ENCODE measurements at regions not wholly inside any gene's neighbourhood (a gene's known extent, or its start where the extent isn't known, plus 50 kb on each side); places are given as distances from the start of the nearest gene placed in this dataset.
"Not testable (repeated sequence)": the region's sequence is repeated elsewhere in the genome, so short reads cannot be mapped to it uniquely, and the experiment has no call there.

GRCh38 chr4:83917572-83917971 lies 381.7 kb downstream of the GPAT3 start:
- DNase-seq, result no peak

DNA sequence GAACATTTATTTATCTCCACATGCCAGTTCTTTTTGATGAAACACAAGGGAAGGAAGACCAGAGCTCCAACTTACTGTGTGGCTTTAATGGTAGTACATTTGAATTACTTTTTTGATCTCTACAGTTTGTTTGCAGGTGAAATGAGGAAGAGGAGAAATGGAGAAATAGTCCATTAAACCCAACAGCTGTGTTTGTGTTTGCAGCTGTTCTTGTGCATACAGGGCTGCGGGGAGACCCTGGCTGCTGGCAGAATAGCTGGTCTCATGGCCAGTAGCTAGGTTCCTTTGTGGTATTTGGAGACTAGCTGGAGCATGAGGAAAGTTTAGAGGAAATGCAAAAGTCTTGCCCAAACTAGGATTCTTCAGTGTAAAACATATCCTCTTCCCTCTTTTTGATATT lies 374.8 kb downstream of the GPAT3 start:
- no peak for DNase-seq

DNA sequence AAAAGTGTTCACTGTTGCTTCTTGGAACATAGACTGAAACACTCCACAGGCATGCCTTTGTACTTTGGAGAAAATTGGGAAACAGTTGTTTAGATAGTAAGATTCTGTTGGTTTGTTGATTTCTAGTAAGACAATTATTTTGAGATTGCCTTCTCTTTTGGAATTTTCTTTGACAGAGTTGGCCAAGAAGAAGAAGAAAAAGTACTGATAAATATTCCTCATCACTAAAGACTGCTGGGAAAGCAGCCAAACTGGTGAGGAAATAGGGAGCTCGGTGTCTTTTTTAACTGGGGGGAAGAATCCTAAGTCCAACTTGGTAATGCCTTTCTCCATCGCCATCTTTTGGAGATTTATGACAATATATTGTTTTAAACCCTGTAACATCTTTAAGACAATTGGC lies 370.7 kb downstream of the GPAT3 start:
- no peak for DNase-seq

DNA sequence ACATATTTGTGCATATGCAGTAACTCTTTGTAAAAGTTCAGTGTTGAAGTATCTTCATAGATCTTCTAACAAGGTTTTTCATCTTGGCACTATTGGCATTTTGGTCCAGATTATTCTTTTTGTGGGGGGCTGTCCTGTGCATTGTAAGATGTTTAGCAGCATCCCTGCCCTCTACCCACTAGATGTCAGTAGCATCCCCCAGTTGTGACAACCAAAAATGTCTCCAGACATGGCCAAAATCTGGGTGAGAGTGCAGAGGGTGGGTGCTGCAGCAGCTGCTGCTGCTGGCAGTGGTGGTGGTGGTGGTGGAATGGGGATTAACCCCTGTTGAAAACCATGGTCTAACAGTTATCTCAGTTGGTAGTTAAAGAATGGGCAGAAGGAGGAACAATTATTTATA lies 370.0 kb downstream of the GPAT3 start:
- DNase-seq, result no peak

GRCh38 chr4:83903740-83904139 lies 367.8 kb downstream of the GPAT3 start:
- DNase-seq, result not testable (repeated sequence)

GRCh38 chr4:83894831-83895230 lies 358.9 kb downstream of the GPAT3 start:
- no peak for DNase-seq

DNA sequence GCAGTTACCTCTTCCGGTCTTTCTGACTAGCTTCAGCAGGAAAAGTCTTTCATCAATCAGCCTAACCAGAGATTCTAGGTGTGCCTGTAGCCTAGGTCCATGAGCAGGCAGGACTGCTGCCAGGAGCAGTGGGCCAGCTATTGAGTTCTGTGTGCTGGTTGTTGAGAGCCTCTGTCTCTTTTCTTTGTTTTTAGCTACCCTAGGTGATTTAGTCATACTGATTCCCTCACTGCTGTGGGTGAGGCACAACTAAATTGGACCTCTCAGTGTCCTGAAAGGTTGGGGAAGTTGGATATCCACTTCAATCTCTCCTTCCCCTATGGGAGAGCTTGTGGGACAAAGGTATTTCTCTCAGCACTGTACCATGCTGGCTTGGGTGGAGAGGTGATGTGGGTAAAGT lies 354.9 kb downstream of the GPAT3 start:
- no peak for DNase-seq

- DNase-seq, result no peak
Measured at GRCh38 chr4:83890231-83890630, 354.3 kb downstream of the GPAT3 start.

GRCh38 chr4:83889802-83890201 lies 353.9 kb downstream of the GPAT3 start:
- DNase-seq, result no peak

DNA sequence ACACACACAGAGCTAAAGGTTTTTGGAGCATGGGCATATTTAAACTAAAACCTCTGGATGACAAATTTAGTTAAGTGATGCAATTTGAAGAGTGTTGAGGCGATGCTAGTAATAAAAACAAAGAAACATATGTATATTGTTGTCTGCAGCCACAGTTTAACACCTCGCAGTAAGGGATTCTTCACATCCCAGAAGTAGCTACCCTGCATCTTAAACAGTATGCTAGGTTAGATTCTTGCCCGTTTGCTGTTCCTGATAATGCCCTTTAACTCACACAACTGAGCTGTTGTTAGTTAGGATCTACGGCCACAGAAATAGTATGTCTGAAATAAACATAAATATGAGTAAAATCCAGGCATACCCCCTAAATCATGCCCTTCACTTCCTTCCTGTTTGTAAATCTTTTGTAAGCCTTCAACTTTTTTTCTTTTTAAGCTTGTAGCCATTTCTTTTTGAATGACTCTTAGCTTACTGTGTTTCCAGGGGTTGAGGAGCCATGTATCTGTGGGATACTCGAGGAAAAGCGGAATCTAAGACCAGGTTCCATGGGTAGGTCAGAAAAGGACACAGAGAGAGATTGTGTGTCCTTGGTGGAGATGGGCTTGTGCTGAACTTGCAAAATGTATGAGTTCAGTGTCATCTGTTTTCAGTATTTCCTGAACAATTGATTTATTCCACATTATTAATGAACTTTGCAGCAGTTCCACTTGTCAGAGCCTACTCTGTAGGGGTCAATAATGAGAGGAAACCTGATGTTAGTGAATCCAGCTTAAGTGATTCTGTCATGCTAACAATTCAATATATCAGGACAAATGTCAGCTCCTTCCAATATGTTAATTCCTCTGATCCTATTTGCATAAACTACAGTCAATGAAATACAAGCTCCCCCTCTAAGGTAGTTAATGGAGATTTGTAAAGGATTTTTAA lies 349.6 kb downstream of the GPAT3 start:
- no peak for DNase-seq

DNA sequence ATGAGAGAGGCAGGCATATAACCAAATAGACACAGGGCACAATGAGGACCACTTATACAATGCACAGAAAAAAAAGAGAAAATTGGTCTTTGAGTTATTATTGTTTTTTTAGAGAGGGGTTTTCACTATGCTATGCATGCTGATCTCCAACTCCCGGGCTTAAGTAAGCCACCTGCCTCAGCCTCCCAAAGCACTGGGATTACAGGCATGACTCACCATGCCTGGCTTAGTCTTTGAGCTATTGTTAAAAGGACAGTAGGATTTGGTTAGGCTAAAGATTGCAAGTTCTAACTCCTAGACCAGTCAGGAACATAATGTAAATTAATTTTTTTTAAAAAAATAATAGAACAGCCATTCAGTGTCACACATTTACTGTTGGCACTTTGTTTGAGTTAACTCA lies 340.1 kb downstream of the GPAT3 start:
- no peak for DNase-seq

GRCh38 chr4:83875437-83875836 lies 339.5 kb downstream of the GPAT3 start:
- DNase-seq, result no peak

DNA sequence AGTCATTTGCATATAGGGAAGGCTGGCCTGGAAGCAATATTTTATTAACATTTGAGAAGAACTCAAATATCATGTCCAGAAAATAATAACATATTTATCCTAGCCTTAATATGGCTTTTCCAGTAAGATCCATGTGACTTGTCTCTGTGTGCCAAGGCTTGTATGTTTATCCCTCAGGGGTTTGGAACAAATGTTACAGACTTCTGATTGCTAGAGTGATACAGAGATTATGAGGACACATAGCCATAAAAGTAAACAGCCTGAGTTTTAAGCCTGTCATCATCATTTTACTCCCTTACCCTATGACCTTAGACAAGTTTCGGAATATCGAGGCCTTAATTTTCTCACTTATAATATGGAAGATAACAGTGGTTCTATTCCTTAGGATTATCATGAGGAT lies 338.1 kb downstream of the GPAT3 start:
- no peak for DNase-seq

- DNase-seq, result no peak
Measured at GRCh38 chr4:83870328-83870950, 334.5 kb downstream of the GPAT3 start.

GRCh38 chr4:83866834-83867621 lies 331.1 kb downstream of the GPAT3 start:
- no peak for DNase-seq

DNA sequence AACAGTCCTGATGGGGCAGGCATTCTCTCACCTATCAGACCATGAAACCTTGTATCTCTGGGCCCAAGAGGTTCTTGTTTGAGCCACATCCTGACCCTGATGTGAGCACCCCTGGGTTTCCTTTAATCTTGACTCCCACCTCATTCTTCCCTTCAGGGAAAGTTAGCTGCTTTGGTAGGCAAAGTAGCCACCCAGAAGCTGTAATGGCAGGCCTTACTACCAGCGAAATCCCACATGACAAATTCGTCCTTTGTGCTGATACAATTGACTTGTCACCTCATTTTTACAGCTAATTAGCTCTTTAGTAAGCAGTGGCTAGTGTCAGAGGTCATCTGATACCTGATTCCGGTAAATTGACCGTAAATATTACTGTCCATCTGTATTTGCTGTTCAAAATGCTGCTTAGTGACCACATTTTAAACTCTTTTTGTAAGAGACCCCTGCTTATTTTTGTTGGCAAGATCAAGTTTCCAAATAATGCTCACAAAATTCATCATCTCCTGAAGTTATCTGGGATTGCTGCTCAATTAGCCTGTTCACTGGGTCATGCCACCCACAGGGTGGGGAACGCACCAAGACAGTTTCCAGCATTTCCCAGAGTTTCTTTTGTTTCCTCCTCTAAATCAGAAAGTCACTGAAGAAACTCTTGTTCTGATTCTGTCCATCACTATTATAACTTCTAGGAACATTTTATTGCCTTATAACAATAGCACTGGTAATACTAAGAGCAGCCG lies 329.7 kb downstream of the GPAT3 start:
- no peak for DNase-seq

DNA sequence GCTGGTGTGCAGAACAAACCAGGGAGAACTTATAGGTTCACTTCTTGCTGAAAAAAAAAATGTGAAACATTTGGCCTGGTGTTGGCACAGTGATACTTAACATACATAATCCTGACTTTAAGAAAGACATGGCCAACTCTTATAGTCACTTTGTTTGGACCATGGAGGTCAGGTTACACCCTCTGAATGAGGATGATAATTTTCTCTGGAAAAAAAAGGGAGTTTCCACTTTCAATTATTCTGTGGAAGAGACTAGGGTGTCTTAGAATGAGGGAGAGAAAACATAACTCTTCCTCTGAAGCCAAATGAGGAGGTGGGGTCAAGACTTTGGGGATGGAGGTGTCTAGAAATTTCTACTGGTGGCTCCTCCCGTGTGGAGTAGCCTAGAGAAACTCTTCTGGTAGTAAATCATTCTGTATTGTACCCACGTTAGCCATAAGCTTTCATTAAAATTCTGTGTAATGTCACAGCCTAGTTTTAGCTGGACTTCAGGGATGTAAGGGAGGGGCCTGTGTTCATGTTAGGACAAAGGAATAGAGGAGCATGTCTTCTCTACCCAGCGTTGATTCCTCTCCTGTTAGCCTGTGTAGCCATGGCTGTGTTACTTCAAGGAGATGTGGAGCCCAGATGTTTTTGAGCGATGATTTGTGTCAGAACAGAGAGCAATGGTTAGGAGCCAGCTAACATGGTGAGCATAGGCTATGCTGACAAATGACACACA lies 328.3 kb downstream of the GPAT3 start:
- no peak for DNase-seq

DNA sequence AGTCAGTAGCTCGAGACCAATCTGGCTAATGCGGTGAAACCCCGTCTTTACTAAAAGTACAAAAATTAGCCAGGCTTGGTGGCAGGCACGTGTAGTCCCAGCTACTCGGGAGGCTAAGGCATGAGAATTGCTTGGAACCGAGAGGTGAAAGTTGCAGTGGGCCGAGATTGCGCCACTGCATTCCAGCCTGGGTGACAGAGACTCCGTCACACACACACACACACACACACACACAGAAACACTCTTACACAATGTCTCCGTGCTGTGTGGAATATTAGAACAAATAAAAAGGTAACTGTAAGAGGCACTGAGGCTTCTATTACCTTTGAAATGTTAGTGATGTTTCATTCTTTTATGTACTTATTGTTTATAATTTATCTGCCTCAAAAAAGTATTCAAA lies 326.6 kb downstream of the GPAT3 start:
- DNase-seq, result no peak

GRCh38 chr4:83860200-83860599 lies 324.3 kb downstream of the GPAT3 start:
- no peak for DNase-seq

- no peak for DNase-seq
Measured at GRCh38 chr4:83858131-83858530, 322.2 kb downstream of the GPAT3 start.

DNA sequence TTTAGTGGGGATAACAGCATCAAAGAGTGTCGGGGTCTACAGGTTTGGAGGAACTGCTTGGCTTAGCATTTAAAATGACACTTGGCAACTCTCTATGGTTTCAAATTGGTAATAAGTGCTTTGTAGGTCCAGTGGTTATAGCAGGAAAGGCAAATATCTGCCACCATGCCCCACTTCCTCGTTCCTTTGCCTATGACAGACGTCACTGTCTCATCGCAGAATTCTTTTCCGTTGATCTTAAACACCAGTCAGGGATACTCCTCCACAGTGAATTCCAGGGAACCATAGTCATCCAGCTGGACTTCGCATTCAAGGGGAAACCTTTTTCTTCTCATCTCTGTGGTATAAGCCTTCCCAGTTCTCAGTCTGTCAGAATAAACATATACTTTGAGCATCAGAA lies 319.1 kb downstream of the GPAT3 start:
- no peak for DNase-seq

DNA sequence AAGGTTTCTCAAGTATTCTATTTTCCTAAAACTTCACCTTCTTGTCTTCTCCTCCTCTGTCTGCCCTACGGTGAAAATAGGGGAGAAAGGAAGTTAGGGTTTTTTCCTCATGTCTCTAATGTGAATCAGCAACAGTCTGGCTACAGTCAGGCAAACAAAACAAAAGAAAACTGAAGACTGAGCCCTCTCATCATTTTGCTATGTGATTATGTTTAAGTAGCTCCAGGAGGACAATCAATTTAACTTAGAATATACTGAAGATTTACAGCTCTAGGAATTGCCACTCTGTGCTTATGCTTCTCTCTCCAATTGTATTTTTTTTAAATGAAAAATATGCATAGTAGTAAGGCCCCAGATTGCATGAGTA lies 316.2 kb downstream of the GPAT3 start:
- no peak for DNase-seq

Data from skin of body (tissue), 1 donor.